HCT116 (cell line): ENCODE measurements at regions not wholly inside any gene's neighbourhood (a gene's known extent, or its start where the extent isn't known, plus 50 kb on each side); places are given as distances from the start of the nearest gene placed in this dataset.

Experiments
- EGR1 ChIP-seq: IDR thresholded peaks from 2 replicates; pipeline ENCODE4 v1.6.1; 2012; ENCODE audit warnings: low read depth
- POLR2A ChIP-seq: IDR thresholded peaks from 2 replicates; pipeline ENCODE4 v1.7.0; 2011; ENCODE audit warnings: borderline replicate concordance; ENCODE audit not compliant: insufficient read depth, insufficient read length; ENCODE audit errors: extremely low read depth
- POLR2AphosphoS5 ChIP-seq: IDR thresholded peaks from 2 replicates; pipeline ENCODE4 v1.6.1; 2011; ENCODE audit warnings: mild to moderate bottlenecking, low read depth, low read length, moderate library complexity
- RAD21 ChIP-seq: IDR thresholded peaks from 2 replicates; pipeline ENCODE4 v1.6.1; 2012; ENCODE audit warnings: low read depth, mild to moderate bottlenecking
- TF ChIP-seq, protein P1 (sequence below), 3 experiments: fragments of 200-600 bp in 1 of 3; sonication (generic) in 1 of 3; IDR thresholded peaks in 2 of 3; conservative IDR thresholded peaks in 1 of 3; 2 replicates each; pipeline ENCODE4 v1.5.1; 2012 to 2017; ENCODE audit warnings: low read depth in 2 of 3, low read length in 2 of 3, antibody characterized with exemption in 1 of 3, borderline replicate concordance in 1 of 3, control low read depth in 1 of 3, mild to moderate bottlenecking in 1 of 3, mixed read lengths in 1 of 3, mixed run types in 1 of 3, moderate library complexity in 1 of 3; ENCODE audit not compliant: insufficient read depth in 1 of 3

DNA sequence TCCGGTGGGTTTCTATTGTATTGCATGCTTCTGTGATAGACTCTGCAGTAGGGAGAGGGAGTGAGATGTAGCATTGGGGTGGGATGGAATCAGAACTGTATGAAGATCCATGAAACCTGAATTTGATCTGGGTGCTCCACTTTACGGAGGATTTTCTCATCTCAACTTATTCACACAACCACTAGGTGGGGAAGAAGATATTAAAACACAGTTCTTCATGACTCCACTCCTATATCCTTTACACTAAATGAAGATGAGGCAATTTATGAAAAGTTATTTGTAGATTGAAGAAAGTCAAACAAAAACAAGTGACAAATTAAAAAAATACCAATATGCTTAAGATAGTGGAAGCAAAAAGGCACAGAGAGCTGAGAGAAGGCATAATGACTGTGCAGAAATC lies 92.6 kb upstream of the PDGFD start:
- TF ChIP-seq, protein P1, sequence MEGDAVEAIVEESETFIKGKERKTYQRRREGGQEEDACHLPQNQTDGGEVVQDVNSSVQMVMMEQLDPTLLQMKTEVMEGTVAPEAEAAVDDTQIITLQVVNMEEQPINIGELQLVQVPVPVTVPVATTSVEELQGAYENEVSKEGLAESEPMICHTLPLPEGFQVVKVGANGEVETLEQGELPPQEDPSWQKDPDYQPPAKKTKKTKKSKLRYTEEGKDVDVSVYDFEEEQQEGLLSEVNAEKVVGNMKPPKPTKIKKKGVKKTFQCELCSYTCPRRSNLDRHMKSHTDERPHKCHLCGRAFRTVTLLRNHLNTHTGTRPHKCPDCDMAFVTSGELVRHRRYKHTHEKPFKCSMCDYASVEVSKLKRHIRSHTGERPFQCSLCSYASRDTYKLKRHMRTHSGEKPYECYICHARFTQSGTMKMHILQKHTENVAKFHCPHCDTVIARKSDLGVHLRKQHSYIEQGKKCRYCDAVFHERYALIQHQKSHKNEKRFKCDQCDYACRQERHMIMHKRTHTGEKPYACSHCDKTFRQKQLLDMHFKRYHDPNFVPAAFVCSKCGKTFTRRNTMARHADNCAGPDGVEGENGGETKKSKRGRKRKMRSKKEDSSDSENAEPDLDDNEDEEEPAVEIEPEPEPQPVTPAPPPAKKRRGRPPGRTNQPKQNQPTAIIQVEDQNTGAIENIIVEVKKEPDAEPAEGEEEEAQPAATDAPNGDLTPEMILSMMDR (IDR thresholded peaks at IDR 0.05 in 2 of 3, conservative IDR thresholded peaks at IDR 0.05 in 1 of 3; ENCODE audit: borderline replicate concordance in 1 of 3, insufficient read depth in 1 of 3, low read depth in 2 of 3, low read length in 2 of 3), result peak; percentile 18 to 32 (median 19); a peak in 4 of 6 replicates
- no peak for TF ChIP-seq POLR2AphosphoS5
- peak; percentile 48 for TF ChIP-seq RAD21
- no peak for TF ChIP-seq POLR2A
- TF ChIP-seq EGR1, result no peak
